ENCODE measurements at regions not wholly inside any gene's neighbourhood (a gene's known extent, or its start where the extent isn't known, plus 50 kb on each side); places are given as distances from the start of the nearest gene placed in this dataset.

GRCh38 chr9:17063535-17064135 is 71.2 kb upstream of the CNTLN start:
- peak in 5 of 6 experiments; percentile 28 to 66 (median 47) for TF ChIP-seq CTCF (IDR thresholded peaks at IDR 0.05)
- no peak for TF ChIP-seq POLR2A (IDR thresholded peaks at IDR 0.05)

Measured in thyroid gland (tissue), 4 donors.